HL-60/S4 treated with phorbol 12-myristate 13-acetate at 8.2 ng/mL for 4 days and 3 days (cell line): ENCODE measurements at regions not wholly inside any gene's neighbourhood (a gene's known extent, or its start where the extent isn't known, plus 50 kb on each side); places are given as distances from the start of the nearest gene placed in this dataset.

Experiments used
- in situ Hi-C: fragments of 300-500 bp; cut with MboI; formaldehyde crosslinking; loops from 2 replicates; pipeline ENCODE4 v1.15.0; 2022; ENCODE audit warnings: low sequenced_read_pairs

DNA sequence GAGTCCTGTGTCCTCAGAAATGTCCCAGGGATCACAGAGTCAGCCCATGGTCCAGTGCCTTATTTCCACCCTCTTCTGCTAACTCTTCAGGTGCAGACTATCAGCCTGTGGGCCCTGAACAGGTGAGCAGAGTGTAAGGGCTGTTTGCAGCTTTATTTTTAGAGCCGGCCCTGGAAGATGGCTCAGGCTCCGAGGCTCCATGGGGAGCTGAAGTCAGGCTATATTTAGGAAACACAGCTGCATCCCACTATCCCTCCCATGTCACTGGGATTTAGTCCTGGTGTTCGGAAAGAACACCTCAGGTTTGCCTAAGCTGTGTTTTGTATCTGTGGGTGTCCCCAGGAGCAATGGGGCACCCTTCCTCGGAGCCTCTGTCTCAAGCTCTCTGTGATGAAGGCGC lies 126.9 kb downstream of the RPS24 start:
- in situ Hi-C loops, result no loop called here

DNA sequence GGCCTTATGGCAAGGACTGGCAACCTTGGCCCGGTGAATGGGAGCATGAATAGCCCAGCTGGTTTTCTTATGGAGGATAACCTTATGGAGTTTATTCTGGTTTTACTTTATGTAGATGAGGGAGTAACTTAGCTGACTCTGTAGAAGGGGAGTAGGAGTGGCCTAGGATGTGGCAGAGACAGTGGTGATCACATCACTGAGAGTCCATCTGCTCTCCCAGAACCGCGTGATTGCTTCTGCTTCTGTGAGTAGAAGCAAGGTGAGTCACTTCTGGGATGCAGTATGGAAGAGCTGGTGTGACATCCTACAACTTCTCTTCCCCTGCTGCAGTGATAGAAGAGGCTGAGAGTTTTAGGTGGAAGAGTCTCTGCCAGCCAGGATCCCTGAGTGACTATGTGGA lies 129.2 kb downstream of the RPS24 start:
- in situ Hi-C loops, result no loop called here

DNA sequence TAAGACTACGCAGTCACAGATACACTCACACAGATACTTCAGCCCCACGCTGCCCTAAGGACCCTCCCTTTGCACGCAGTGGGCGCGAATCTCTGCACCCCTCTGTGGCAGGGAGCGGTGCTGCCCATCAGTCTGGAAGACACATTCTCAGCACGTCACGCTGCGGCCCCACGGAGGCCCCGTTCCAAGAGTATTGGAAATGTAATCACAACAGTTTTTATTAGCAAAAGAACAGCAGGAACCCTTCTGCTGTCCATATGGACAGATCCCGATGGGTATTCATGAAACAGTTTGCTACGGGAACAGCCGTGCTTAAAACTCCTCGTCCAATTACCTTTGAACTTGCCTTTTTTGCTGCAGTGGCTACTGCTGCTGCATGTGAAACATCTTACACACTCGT lies 131.0 kb downstream of the RPS24 start:
- in situ Hi-C loops, result no loop called here

DNA sequence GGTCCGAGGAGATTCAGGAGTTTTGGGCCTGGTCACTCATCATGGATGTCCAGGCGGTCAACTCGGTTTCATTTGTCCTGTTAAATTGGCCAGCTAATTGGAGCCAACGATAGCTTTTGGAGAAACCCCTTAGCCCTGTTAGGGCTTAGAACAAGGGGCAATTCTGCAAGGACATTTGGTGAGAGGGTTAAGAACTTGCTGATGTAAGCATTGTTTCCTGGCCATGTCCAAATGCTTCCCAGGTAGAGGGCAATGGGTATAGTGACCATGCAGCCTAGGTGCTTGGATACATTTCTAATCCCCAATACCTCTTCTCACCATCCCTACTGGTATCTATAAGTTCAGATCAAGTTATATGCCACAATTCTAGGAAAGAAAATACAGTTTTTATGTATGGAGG lies 131.5 kb downstream of the RPS24 start:
- in situ Hi-C loops, result no loop called here

DNA sequence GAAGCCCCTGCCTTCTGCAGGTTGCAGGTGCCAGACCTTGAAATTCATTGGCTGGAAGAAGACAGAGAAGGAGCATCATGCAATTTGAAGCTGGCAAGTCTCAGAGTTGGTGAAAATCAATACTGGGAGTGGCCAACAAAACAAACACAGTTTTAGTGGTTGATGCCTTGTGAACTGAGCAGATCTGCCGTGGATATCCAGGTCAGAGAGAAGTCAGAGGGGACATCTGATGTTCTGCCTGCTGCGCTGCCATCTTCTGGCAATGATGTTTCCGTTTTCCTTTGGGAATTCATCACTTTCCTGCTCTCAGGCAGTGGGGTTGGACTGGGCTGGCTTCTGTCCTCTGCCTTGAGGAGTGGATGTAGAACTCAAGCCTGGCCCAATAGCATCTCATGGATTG lies 132.0 kb downstream of the RPS24 start:
- in situ Hi-C loops, result no loop called here

DNA sequence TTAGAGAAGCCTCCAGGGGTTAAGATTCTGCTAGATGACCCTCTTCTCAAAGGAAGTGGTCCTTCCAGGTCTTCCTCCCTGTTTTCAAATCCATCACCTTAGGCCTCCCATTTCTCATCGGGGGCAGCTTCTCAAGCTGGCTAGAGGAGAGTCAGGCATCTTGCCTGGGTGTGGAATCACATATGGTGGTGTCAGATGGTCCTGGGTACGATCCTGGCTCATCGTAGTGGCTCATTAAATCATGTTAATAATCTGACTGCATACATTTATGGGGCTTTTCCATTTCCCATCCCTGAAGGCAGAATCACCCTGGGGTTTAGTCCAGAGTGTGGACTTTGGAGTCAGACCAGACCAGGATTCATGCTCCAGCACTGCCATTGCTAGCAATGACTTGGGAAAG lies 132.6 kb downstream of the RPS24 start:
- in situ Hi-C loops, result no loop called here

DNA sequence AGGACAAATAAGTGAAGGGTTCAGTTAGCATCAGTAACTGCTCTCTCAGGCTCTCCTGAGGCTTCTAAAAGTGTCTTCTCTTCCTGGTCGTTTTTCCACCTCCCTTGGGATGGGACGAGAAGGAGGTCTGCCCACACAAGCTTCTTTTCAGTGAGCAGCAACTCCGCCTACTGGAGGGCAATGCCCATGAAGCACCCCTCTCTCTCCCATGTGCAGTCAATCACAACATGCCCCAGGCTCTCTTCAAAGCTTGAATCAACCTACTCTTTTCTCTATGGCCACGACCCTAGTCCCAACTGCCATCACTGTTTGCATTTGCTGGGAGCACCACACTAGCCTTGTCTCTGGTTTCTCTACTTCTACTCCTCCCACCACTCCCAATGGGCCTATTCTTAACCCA lies 135.6 kb downstream of the RPS24 start:
- in situ Hi-C loops, result no loop called here

DNA sequence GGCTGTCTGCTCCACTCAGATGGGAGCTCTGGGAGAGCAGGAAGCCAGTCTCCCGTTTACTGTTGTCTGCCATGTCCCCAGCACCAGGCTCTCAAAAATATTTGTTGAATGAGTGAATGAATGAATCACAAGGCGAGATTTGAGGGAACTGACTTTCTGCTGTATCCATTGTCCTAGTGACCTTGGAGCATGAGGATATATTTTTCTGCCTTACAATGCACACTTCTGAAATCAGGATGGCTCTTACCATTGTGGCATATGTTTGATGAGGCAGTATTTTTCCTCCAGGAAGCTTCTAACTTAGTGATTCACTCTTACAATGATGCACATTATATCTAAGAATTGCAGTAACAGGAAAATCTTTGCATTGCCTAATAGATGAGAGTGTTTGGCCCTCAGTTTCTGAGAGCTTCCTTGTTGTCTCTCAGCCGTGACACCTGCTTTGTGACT lies 136.4 kb downstream of the RPS24 start:
- in situ Hi-C loops, result no loop called here

DNA sequence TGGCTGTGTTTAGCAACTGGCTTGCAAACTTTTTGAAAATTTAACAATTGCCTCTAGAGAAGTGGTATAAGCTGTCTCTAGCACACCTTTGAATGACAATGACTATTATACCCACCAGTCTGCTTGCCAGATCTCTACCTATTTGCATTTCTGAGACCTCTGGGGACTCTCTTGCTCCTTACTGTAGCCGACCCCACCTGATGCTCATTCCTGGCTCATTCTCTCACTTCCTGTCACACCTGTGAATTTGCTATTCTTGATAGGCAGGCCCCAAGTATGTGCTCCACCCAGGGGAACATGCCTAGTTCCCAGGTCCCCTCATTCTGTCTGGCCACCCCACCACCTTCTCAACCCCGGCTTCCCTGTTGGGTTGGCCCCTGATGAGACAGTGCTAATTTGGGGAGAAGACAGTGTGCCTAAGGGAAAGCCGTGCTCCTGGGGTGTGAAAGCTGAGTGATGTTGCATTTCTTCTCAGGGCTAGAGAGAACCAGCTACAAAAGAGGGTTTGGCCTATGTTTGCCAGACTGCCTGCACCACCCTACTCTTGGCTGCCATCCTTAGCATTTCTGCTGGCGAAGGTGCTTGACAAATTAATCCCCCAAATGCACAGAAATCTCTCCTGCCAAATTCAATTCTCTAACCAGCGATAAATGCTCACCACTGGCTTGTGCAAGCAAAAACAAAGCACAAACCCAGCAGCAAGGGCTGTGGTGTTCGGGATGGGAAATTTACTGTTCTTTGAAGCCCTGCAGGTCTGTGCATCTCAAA lies 138.2 kb downstream of the RPS24 start:
- in situ Hi-C loops, result no loop called here

DNA sequence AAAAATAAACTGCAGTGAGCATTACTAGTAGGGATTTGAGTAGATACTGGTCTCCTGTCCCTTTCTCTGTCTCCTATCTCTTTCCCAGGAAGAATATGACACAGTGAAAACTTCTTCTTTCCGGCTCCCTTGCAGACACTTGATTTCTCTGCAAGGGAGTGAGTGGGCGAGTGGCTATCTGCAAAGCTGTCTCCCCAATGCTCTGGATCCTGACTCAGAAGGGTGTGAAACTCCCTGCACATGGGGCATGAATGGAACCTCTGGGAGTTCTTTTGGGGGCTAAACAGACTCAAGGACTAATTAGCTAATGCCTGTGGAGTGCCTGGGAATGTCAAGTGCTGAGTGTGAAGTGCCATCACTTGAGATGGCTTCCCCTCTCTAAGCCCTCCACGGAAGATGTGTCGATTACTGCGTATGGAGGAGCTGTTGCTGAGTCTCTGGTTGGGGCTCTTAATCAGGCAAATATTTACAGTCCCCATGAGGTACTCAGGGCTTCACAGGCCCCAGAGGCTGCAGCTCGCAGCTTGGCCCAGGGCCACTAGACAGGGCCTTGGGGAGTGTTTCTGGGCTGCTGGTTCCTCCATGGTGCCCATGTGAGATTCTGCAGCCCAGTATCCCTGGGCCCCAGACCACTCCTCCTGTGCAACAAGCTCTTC lies 139.8 kb downstream of the RPS24 start:
- in situ Hi-C loops, result no loop called here

DNA sequence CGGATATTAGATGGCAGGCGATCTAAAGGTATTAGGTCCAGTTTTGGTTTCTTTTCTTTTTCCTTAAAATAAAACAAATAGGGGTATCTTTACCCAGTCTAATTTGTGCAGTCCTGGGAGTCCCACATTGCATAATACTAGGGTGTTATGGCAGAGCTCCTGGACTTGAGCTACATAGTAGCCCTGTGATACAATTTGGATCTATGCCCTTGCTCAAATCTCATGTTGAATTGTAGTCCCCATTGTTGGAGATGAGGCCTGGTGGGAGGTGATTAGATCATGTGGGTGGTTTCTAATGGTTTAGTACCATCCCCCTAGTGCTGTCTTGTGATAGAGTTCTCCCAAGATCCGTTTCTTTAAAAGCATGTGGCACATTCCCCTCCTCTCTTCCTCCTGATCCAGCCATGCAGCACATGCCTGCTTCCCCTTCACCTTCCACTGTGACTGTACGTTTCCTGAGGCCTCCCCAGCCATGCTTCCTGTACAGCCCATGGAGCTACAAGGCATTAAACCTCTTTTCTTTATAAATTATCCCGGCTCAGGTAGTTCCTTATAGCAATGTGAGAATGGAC lies 141.9 kb downstream of the RPS24 start:
- in situ Hi-C loops, result no loop called here

DNA sequence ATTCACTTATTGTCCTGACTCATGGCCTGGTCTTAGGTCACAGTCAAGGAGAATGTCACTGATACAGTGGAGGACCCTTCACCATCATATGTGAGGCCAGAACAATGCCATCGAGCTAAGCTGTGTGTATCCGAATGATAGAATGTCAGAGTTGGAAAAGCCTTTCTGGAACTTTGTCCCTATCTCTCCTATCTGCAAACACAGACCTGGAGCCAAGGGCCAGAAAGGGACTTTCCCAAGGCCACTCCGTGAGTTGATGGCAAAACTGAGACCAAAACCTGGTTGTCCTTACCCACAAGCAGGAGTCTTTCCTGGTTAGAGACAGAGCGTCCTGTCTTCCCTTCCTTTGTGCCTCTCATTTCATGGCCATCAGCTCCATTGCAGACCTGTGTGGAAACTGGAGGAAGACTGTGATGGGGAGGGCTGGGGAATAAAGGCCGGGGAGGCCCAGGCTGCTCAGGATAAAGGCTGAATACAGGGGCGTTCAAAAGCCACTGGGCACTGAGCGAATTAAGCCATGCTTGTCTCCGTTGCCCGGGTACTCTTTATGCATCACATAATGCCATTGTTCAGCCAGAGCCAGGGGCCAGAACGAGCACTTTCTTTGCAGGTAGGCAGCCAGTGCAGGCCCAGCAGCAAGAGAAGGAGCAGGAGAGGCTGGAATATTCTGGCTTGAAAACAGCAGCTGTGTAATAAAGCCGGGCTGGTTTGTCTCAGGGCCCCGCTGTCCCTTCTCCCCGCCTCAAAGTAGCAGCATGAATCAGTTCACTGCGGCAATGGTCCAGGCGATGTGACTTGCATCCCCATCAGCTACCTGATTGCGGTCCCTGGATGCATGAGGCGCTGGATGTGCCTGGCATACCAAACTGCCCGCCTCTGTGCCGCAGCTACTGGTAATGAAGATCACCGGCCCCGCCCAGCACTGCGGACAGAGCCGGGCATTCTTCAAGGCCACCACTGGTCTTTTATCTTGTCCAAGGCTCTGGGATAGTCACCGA lies 143.0 kb downstream of the RPS24 start:
- in situ Hi-C loops, result no loop called here

DNA sequence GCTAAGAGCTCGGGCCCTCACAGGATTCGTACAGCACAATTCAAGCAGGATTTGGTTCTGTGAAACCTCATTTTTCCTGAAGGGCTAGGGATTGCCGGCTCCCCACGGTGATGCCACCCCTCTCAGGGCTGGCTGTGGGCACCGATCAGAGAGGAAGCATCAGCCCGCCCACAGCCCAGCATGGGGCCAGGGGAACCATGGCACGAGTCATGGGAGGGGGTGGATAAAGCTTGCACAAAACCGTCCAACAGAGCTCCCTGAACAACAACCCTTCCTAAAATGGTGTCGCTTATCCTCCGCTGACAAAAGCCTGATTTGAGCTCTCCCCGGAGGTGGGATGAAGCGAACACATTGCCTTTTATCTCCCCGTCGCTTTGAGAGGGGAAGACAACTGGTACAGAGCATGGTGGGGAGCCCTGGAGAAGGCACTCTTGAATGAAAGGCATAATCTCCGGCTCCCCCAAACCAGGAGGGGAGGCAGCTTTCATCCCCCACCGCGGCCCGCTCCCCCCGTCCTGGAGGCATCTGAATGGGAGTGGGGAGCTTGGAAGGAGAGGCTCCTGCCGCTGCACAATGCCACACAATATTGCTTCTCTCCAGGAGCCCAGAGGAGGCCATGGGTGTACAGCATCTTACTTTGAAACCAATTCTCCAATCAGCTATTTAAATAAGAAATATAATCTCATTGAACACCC lies 144.0 kb downstream of the RPS24 start:
- in situ Hi-C loops, result no loop called here

DNA sequence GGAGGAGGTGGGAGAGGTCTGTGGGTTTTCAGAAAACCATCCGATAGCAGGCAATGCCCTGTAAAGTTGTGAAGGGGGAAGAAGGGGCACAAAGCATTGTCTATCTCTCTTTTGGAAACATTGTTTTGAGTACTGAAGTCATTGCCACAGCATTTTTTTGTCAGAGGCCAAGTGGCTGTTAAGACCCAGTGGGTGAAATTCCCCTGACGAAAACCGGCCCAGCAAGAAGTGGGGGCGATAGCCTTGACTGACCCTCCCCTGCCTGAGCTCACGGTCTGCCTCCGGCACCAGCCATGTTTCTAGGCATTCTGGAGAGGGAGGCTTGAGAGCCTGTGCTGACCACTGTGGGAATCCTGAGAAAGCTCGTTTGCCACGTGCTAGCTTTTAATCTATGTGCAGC lies 144.7 kb downstream of the RPS24 start:
- in situ Hi-C loops, result no loop called here

DNA sequence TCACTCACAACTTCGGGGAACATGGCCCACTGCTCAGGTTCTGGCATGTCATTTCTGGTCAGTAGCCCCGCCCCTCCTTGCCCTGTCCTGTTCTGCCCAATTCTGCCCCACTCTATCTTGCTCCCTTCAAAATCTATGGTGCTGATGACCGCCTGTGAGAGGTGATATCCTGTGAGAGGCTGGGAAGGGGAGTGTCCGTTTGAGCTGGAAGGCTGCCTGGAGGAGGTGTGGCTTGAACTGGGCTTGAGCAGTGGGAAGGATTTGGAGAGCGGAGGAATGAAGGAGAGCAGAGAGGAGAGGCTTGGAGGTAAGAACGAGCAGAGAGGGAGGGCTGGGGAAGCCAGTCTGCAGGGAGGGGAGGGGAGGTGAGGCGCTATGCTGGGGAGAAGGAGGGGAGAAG lies 145.3 kb downstream of the RPS24 start:
- in situ Hi-C loops, result no loop called here

DNA sequence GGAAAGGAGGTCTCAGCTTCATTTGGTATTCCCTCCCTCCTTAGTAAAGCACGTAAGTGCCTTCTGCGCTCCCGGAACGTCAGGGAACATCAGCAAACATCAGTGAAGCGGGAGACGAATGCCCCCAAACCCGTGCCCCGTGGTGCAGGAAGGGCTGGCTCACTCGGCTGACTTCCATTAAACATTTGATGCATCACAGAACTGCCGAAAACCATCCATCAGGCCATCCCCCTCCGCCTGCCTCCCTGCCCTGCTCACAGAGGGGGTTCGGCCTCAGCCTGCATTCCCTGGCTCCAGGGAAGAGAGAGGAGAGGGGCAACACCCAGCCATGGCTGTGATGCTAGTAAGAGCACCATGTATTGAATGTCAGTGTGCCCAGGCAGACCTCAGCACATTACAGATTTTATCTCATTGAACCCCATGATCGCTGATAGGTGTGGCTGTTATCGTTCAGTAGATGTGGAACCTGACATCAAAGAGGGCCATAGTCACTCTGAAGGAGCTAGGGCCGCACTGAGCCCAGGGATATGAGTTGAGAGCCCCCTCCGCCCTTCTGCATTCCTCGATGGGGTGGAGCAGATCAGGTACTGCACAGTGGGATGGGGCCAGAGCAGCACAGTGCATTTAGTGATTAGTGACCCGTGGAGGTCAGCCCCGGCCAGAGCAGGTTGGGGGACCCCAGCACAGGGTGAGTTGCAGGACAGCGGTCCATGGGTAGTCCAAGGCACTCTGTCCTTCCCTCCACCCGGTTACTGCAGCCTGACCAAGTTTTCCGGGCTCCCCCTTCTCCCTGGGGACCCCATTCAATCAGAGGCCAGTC lies 146.4 kb downstream of the RPS24 start:
- in situ Hi-C loops, result no loop called here

DNA sequence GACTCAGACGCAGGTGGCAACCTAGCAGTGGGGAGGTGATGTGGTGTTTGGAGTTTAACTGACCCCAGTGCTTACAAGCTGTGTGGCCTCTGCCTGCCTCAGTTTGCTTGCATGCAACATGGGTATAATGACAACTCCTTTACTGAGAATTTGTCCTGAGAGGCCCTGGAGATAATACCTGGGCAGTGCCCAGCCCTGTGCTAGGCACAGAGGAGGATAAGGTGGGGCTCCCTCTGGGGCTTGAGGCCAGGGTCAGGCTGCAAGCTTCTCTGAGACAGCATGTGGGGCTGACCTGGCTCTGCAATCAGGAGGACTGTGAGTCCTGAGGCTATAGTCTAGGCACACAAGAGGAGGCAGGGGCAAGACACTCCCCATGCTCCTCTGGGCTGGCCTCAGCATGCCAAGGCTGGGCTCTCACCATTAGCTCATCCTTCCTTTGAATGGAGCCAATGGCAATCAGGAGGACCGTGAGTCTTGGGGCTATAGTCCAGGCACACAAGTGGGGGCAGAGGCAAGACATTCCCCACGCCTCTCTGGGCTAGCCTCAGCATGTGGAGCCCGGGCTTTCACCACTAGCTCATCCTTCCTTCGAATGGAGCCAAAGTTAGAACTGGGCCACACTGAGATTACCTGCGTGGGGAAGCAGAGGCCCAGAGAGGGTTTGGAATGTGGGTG lies 147.9 kb downstream of the RPS24 start:
- in situ Hi-C loops, result no loop called here

DNA sequence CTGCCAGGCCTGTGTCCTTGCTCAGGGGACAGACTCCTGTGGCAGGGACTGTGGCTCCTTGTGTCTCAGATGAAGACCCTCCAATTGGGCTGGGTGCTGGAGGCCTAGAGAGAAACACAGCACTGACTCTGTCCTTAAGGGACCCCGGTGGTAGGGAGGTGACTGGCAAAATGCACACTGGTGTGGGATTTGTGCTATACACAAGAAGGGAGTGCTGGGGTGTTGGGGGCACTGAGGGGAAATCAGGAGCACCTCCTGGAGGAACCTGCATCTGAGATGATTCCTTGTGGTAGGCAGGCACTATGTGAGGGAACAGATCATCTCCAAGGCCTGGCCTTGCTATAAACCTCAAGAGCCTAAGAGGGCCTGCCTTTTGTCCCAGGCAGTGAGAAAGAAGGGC lies 149.2 kb downstream of the RPS24 start:
- in situ Hi-C loops, result no loop called here
